Right ventricle myocardium inferior (tissue), 1 donor: ENCODE measurements at regions not wholly inside any gene's neighbourhood (a gene's known extent, or its start where the extent isn't known, plus 50 kb on each side); places are given as distances from the start of the nearest gene placed in this dataset.
"Not testable (repeated sequence)": the region's sequence is repeated elsewhere in the genome, so short reads cannot be mapped to it uniquely, and the experiment has no call there.

Experiments used
- ATAC-seq: fragments of 200-7000 bp; cut with Tn5 transposase; one replicate; pipeline ENCODE4 v1.9.1; 2020; ENCODE audit warnings: mild to moderate bottlenecking, moderate library complexity
- DNase-seq: peaks from one replicate; pipeline ENCODE4 v3.0.0; 2021; ENCODE audit errors: missing footprints
- intact Hi-C: fragments of 100-400 bp; cut with DNase I; formaldehyde crosslinking; loops from one replicate; pipeline ENCODE4 v1.11.0; 2022
- donor health status: DM: no; HTN: yes; CAD: no; lungs with severe emphysema.

DNA sequence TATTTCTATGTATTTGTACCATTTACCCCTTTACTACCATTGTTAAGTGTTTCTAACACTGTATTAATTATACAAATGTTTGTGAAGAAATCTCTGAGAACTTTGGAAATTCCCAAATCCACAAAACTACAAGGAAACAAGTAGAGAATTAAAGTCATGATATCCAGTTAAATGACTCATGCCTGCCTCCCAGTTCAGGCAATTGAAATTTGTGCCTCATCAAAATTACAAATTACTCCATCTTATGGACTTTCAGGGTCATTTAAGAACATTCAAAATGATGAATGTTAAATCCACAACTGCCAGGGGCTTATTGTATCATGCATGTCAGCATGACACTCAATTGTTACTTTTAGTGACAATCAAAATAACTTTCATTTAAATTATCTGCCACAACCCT, 282.4 kb downstream of the ZNF326 start:
- intact Hi-C loops: no loop called here
- no peak for ATAC-seq
- no peak for DNase-seq

DNA sequence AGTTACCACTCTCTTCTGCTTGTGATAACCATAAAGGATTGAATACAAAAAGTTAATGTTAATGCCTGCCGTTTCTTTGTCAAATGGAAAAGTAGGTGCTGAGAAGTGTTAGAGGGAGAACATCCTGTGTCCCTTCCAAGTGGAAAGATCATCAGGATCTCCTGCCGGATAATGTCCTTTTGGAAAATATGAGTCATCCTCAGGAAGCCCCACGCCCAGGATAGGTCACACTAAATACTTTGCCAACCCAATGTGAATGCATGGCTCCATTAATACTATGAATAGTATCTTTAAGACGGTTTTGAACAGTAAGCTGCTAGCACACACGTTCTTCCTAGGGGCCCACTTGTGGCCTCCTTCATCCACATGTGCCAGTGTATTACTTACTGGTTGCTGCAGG, 279.5 kb downstream of the ZNF326 start:
- intact Hi-C loops: no loop called here
- no peak for DNase-seq

DNA sequence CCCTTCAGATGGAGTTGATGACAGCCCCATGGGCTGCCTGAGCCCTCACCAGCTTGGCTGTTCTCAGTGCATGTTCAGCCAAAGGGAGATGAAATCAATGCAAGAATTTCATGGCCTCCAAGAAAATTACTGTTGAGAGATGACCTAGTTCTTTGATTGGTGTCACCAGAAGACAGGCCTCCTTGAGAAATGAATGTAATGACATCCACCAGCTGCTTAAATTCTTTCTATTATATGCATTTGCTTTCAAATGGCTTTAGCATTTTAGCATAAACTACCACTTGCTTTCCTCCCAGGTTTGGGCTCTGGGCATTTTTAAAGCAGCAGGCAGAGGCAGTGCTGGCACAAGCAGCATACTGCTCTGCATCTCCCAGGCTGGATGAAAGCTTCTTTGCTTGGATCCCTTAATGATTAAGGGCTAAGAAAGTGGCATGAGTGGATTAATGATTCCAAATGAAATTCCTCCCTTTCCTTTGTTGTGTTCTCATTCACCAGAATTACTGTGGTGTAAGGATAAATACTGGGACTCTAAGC, 278.4 kb downstream of the ZNF326 start:
- no peak for ATAC-seq
- no peak for DNase-seq
- intact Hi-C loops: no loop called here

More for the DNA sequence above, 279.5 kb downstream of the ZNF326 start:
- no peak for ATAC-seq

DNA sequence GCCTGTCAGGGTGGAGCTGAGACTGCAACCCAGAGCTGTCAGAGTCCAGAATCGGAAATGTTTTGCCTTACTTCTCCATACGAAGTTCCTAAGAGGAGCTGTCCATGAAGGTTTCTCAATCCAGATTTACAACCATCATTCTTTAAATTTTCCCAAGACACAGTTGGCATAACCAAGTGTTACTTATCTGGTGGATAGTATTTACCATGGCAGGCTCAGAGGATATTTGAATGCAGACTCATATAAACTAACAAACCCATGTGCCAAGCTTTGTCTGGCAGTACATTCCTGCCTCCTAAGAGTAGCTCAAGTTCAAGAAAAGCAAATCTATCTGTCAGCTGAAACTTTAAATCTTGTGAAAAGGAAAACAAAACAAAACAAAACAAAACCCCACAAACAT, 267.9 kb downstream of the ZNF326 start:
- no peak for ATAC-seq
- DNase-seq: no peak
- intact Hi-C loops: no loop called here

DNA sequence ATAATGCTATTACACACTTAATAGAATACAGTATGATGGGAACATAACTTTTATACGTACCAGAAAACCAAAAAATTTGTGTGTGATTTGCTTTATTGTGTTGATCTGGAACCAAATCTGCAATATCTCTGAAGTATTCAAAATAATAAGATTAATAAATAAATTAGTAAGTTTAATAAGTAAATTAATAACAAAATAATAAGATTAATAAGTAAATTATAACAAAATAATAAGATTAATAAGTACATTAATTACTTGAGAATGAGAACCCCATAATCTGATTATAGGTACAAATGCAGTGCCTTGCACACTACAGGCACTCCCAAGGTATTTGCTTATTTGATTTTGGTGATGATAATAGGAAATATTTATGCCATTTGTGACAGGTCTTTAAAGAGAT, 267.4 kb downstream of the ZNF326 start:
- ATAC-seq (no peak), DNase-seq (no peak)
- intact Hi-C loops: no loop called here

DNA sequence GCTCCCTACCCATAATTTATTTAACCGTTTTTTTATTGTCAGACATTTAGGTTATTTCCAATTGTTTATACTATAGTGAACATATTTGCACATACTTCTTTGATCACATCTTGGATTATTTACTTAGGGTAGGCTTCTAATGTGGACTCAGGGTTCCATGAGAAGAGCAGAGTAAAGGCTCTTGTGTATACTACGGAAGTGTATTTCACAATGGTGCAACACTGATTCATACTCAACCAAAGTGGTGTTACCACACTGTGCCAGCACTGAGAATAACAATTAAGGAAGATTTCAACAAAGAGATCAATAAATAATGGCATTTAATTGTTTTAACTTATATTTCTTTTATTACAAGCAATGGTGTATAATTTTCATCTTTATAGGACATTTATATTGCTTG, 251.2 kb downstream of the ZNF326 start:
- intact Hi-C loops: no loop called here
- ATAC-seq (no peak), DNase-seq (no peak)

DNA sequence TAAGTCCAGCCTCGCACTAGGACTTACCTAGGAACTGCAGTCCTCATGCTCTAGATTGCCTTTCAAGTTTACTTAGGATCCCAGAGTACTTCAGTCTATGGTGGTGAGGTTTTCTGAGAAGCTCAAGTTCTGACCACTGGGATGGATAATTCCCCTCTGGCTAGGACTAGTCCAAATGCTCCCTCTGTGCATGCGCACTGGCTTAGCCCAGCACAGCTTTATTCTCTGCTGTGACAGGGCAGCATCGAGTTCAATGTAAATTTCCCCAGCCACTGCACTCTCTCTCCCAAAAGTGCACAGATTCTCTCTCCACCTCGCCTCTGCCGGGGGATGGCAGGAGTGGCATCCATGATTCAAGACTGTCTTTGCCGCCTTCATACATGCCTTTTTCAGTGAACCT, 241.6 kb downstream of the ZNF326 start:
- intact Hi-C loops: no loop called here
- ATAC-seq: no peak
- no peak for DNase-seq

DNA sequence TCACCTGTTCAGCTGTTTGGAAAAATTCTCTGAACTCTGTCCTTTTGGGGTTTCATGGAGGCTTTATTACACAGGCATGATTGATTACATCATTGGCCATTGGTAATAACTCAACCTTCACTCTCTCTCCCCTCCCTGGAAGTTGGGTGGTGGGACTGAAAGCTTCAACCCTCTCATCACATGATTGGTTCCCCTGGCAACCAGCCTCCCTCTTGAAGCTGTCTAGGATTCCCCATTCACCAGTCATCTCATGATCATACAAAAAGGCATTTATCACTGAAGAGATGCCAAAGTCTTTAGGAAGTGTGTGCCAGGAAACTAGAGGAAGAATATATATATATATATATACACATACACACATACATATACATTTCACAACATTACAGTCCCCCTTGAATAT, 228.5 kb downstream of the ZNF326 start:
- ATAC-seq (no peak), DNase-seq (no peak)
- intact Hi-C loops: no loop called here

DNA sequence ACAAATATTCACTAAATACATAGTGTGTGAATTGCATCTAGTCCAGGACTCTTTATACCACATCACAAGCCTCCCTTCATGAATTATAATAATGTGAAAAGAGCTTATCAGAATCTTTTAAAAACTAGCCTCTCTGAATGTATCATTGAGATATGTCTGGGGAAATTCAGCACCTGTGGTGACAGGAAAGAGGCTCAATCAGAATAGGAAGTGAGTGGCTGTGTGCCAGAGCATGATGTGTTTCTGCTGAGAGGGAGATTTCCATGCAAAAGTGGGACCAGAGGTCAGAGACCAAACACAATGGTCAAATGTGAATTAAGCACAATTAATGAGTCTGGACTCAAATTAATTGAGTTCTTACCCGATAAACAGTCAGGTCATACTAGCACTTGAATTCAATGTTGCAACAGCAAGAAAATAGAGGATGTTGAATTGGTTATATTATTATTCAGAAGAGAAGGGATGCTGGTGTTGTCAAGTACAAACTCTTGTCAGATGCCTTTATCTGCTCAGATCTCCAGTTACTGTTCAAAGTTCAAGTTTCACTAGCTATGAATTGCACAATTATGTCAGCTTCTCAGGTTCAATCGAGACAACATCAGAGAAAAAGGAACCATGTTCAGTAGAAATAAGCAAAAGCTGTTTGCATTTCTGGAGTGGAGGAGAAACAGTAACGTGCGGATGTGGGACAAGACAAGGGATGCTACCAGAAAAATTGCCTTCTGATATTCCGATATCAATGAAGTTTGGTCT, 226.2 kb downstream of the ZNF326 start:
- ATAC-seq (no peak), DNase-seq (no peak)
- intact Hi-C loops: no loop called here

DNA sequence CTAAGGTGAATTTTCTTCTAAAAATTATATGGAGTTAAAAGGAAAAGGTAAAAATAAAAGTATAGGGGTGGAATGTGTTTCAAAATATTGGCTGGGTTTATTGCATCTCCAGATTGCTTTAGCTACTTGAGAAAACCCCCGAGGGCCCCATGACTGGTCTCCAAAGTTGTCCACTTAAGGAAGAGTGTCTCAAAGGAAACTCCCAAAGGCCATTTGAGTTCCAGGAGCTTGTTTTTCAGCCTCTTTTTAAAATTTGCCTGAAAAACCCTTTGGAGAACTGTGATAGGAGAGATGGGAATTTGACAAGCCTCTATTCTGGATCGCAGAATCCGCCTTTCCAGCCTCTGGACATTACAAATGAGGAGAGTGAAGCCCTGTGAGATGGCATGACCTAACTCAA, 225.6 kb downstream of the ZNF326 start:
- ATAC-seq (no peak), DNase-seq (no peak)
- intact Hi-C loops: no loop called here

DNA sequence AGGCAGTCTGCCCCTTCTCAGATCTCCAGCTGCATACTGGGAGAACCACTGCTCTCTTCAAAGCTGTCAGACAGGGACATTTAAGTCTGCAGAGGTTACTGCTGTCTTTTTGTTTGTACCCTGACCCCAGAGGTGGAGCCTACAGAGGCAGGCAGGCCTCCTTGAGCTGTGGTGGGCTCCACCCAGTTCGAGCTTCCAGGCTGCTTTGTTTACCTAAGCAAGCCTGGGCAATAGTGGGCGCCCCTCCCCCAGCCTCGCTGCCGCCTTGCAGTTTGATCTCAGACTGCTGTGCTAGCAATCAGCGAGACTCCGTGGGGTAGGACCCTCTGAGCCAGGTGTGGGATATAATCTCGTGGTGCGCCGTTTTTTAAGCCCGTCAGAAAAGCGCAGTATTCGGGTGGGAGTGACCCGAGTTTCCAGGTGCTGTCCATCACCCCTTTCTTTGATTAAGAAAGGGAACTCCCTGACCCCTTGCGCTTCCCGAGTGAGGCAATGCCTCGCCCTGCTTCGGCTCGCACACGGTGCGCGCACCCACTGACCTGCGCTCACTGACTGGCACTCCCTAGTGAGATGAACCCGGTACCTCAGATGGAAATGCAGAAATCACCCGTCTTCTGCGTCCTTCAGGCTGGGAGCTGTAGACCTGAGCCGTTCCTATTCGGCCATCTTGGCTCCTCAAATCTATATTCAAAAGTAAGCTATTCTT, 224.4 kb downstream of the ZNF326 start:
- DNase-seq, ATAC-seq, intact Hi-C loops: not testable (repeated sequence)

DNA sequence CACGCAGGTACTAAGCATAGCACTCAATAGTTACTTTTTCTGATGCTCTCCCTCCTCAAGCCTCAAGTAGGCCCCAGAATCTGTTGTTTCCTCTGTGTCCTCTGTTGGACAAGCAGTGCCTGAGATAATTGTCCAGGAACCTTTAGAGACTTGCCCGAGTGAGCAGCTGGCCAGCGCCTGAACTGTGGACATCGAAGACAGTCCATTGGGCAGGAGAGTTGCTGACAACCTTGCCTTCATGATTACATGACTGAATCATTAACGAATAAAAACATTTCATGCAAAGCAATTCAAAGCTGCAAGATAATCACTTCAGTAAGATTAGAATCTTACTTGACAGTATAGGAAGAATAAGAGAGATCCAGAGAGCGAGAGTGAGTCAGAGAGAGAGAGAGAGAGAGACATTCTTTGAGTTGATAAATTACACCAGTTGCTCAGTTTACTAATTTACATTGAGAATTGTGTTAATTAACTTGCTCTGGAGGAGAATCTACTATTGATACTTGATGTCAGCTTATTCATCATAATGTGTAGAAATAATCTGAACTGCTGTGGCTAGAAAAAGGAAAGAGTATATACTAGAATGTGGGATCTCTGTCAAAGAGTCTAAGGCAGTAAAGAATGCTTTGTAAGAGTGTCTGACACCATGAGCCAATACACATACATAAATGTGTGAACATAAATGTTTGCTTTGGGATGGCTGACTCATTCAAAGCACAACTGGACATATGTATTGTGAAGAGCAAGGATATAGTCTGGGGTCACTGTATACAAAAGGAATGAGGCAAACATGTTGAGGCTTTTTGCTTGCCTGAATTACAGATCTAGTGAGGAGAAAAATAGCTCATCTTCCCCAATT, 216.0 kb downstream of the ZNF326 start:
- no peak for DNase-seq
- ATAC-seq: no peak
- intact Hi-C loops: no loop called here

DNA sequence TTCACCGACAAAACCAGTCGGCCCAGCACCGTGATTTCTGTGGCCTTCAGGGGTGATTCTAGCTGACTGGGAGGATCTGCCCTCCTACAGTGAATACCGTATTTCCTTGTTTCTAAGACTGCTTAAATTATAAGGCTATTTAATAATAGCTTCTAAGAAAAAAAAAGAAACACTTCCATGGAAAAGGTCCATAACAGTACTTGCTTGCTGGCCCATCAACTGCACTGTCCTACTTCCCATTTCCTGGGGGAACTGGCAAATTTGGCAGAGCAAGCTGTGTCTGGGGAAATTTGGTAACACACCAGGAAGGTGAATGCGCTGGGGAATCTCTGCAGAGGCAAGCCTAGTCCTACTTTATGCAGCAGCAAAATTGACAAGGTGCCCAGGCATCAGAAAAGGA, 214.0 kb downstream of the ZNF326 start:
- intact Hi-C loops: no loop called here
- ATAC-seq: no peak
- DNase-seq: no peak

DNA sequence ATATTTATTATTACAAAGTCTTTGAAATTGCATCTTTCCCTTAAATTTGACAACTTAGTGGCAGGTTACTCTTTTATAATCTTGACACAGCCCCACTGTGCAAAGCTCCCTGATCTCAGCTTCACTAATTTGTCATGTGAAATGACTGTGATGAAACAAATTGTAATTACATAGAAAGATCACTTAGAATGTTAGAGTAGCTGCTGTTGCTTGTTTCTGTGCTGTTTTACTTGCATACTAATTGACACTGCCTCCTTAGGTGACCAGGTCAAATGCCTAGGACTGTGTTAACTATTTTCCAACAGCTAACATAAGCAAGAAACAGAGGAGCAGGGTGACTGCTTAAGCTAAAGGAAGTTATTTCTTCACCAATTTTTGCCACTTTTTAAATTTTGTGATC, 211.3 kb downstream of the ZNF326 start:
- no peak for DNase-seq
- no peak for ATAC-seq
- intact Hi-C loops: no loop called here

DNA sequence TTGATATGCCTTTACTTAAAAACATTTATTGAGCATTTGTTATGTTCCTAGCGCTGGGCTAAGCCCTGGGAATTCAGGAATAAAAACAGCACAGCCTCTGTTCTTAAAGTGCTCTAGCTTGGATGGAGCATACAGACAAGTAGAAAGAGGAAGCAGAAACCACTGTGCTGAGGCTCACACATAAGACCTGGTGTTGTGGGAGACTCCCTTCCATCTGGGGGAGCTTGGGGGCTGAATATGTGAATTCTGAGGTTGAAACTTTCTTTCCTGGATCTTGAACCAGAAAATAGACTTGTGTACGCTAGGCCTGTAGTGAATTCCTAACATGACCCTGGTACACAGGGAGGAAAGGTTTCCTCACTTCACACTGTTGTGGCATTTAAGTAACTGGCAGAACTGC, 209.9 kb downstream of the ZNF326 start:
- intact Hi-C loops: no loop called here
- ATAC-seq (no peak), DNase-seq (no peak)

DNA sequence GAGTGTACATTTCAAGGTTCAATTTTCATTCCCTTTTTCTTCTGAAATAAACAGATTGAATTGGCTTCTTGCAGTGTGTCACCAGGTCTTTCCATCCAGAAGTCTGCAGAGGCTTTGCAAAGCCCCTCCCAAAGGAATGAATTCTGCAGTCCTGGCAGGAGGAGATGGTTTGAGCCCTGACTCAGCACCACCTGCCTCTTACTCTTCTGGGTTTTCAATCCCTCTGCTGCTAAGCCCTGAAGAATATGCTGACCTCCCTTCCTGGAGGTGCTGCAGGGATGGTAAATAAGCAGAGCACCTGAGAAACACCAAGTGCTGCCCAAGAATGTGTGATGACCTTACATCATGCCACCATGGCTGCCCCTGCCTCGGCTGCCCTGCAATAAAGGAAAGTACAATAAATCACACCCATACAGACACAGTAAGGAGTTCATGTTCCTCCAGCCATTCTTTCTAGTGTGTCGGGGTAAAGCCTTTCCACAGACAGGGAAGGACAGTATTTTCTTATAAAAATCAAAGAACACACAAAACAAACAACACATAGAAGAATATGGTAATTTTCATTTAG, 209.2 kb downstream of the ZNF326 start:
- no peak for ATAC-seq
- intact Hi-C loops: no loop called here
- no peak for DNase-seq

DNA sequence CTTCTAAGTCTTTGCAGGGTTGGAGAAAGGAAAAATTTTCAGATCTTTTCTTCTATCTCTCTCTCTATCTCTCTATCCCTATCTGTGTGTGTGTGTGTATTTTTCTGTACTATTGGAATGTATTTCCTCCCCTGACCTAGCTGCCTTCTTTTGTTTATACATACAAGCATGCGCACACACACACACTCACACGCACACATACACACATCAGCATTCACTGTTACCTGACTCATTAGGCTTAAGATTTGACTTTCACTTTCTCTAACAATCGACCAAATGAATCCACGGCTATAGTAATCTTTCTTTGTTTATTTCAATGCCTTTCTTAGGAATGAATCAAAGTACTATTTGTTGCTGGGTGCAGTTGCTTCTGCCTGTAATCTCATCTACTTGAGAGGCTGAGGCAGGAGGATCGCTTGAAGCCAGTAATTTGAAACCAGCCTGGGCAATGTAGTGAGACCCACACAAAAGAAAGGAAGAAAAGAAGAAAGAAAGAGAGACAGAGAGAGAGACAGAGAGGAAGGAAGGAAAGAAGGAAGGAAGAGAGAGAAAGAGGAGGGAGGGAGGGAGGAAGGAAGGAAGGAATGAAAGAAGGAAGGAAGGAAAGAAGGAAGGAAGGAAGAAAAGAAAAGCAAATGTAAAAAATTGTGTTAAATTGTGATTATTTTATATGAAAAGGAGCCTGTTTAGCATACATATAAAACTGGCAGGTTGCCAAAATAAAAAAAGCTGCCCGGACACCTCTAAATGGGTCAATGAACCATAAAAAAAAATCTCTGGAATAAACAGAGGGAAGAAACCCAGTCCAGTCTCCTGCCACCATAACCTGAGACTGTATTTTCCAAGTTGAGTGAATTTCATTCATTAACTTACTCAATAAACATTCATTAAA, 206.8 kb downstream of the ZNF326 start:
- intact Hi-C loops: no loop called here
- ATAC-seq (no peak), DNase-seq (no peak)

DNA sequence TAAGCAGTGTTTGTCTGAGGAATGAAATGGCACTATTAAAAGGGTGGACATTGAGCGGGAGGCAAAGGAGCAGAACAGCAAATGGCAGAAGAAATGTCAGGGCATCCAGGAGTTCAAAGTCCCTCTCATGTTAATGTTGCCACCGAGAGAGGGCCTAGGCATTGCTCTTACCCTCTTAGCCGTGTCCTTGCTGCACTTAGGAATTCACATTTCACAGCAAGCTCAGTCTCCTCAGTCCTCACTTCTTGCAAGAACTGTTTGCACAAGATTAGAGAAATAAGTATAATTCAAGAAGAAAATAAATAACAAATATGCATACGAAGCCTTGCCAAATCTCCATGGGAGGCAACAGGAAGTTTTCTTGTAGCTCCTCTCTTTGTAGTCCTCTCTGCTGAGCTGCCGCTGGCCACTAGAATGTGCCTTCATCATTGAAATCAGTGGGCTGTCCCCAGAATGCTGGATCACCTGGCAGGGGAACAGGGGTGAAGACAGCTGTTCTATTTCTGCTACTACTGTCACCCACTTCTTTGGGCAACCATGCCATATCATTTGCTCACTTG, 205.8 kb downstream of the ZNF326 start:
- ATAC-seq: no peak
- intact Hi-C loops: no loop called here
- no peak for DNase-seq
